Immature natural killer cell (primary cell): ENCODE measurements at regions not wholly inside any gene's neighbourhood (a gene's known extent, or its start where the extent isn't known, plus 50 kb on each side); places are given as distances from the start of the nearest gene placed in this dataset.
"Not testable (repeated sequence)": the region's sequence is repeated elsewhere in the genome, so short reads cannot be mapped to it uniquely, and the experiment has no call there.

Experiments used
- DNase-seq, 3 donors: peaks; one replicate each; pipeline ENCODE4 v3.0.0; 2022; ENCODE audit warnings: mixed read lengths in 1 of 3
- H3K27ac Mint-ChIP-seq, 6 donors: one replicate each; pipeline ENCODE4 v1.8.0; 2020; ENCODE audit warnings: mixed read lengths in 6 of 6, mild to moderate bottlenecking in 5 of 6, inconsistent platforms in 4 of 6, moderate library complexity in 3 of 6
- H3K27me3 Mint-ChIP-seq, 3 donors: one replicate each; pipeline ENCODE4 v1.8.0; 2020 to 2021; ENCODE audit warnings: low read depth in 3 of 3, mild to moderate bottlenecking in 3 of 3, mixed read lengths in 3 of 3, moderate library complexity in 3 of 3, inconsistent platforms in 1 of 3
- H3K36me3 Mint-ChIP-seq, 3 donors: one replicate each; pipeline ENCODE4 v1.8.0; 2020; ENCODE audit warnings: mixed read lengths in 3 of 3, inconsistent platforms in 2 of 3, mild to moderate bottlenecking in 2 of 3
- H3K4me1 Mint-ChIP-seq, 2 donors: one replicate each; pipeline ENCODE4 v1.8.0; 2020; ENCODE audit warnings: inconsistent platforms in 2 of 2, mild to moderate bottlenecking in 2 of 2, mixed read lengths in 2 of 2, moderate library complexity in 1 of 2
- H3K4me3 Mint-ChIP-seq, 5 donors: one replicate each; pipeline ENCODE4 v1.8.0; 2020; ENCODE audit warnings: mild to moderate bottlenecking in 5 of 5, mixed read lengths in 5 of 5, inconsistent platforms in 3 of 5, moderate library complexity in 3 of 5
- H3K9me3 Mint-ChIP-seq, 6 donors: one replicate each; pipeline ENCODE4 v1.8.0; 2020; ENCODE audit warnings: mild to moderate bottlenecking in 6 of 6, mixed read lengths in 6 of 6, inconsistent platforms in 4 of 6, moderate library complexity in 3 of 6

DNA sequence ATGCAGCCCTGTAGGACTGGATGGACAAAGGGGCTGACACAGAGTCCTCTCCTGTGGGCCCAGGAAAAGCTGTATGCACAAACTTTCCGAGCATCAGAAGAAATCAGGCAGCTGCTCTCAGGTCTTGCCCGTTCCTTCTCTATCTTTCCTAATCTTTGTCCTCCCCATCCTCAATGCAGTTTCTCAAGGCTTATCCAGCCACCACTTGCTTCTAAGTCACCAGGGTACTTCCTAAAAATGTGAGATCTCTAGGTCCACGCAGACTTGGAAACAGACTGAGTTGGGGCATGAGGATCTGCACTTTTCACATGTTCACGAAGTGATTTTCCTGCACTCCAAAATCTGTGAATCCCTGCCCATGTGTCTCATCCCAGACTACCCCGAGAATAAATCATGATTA is 394.5 kb upstream of the SLC35B3 start:
- DNase-seq, result no peak
- H3K36me3 Mint-ChIP-seq, result no peaks in the 10 kb centered on the region
- no peak overlapping the region for H3K27ac Mint-ChIP-seq
- H3K4me3 Mint-ChIP-seq, result no peak overlapping the region
- H3K27me3 Mint-ChIP-seq, result no peaks in the 10 kb centered on the region
- no peaks in the 10 kb centered on the region for H3K4me1 Mint-ChIP-seq
- H3K9me3 Mint-ChIP-seq, result peaks cover 0 to 17% (median under 1%) of the 10 kb centered on the region in 6 donors

DNA sequence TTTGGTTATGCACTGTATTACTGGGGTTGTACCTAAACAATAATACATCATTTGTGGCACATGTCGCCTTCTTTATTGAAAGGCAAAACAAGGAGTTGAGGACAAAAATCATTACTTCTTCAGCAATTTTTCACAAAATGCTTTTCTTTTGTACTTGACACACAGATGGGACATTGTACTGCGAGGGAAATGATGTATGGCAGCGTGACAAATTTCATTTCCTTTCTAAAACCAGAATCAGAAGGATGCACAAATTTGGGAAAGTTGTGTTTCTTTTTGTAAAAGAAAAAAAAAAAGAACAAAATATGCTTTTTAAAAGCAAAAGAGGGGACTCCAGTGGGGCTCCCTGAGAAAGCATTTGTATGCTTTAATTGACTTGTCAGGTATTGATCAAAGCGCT is 394.0 kb upstream of the SLC35B3 start:
- no peak overlapping the region for H3K27ac Mint-ChIP-seq

DNA sequence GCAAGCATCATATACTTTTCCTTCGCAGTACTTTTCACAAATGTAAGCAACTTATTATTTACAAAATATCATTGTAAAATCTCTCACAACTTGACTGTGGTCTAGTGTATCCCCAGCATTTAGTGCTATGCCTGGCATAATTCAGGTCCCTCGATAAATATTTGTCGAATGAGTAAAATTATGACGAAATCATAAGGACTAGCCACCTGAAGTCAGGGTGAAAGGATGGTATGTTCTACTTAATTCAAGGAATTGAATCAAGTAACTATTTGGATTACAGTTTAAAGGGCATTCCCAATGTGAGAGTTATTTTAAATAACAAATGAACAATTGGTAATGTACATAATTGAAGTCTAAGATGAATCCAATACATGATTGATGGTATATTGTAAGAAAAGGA is 393.0 kb upstream of the SLC35B3 start:
- H3K27ac Mint-ChIP-seq, result no peak overlapping the region
- no peak overlapping the region for H3K4me3 Mint-ChIP-seq
- no peaks in the 10 kb centered on the region for H3K27me3 Mint-ChIP-seq
- H3K4me1 Mint-ChIP-seq, result no peaks in the 10 kb centered on the region
- no peaks in the 10 kb centered on the region for H3K36me3 Mint-ChIP-seq
- H3K9me3 Mint-ChIP-seq, result peaks cover 0 to 17% (median 3%) of the 10 kb centered on the region in 6 donors
- no peak for DNase-seq

More for the DNA sequence above, 394.0 kb upstream of the SLC35B3 start:
- H3K36me3 Mint-ChIP-seq, result no peaks in the 10 kb centered on the region
- H3K9me3 Mint-ChIP-seq, result peaks cover 0 to 17% (median under 1%) of the 10 kb centered on the region in 6 donors
- DNase-seq, result no peak
- no peak overlapping the region for H3K4me3 Mint-ChIP-seq
- no peaks in the 10 kb centered on the region for H3K4me1 Mint-ChIP-seq
- H3K27me3 Mint-ChIP-seq, result no peaks in the 10 kb centered on the region

GRCh38 chr6:8825726-8826125 is 390.4 kb upstream of the SLC35B3 start:
- DNase-seq, result no peak
- Mint-ChIP-seq H3K36me3 (no peaks in the 10 kb centered on the region), H3K27ac (no peak overlapping the region), H3K4me1 (no peaks in the 10 kb centered on the region), H3K27me3 (no peaks in the 10 kb centered on the region), H3K9me3 (peaks cover 0 to 9% (median 2%) of the 10 kb centered on the region in 6 donors), H3K4me3 (no peak overlapping the region)

GRCh38 chr6:8821981-8822381 is 386.6 kb upstream of the SLC35B3 start:
- Mint-ChIP-seq H3K36me3 (no peaks in the 10 kb centered on the region), H3K9me3 (peaks cover 3 to 10% (median 4%) of the 10 kb centered on the region in 6 donors), H3K27me3 (no peaks in the 10 kb centered on the region), H3K4me1 (no peaks in the 10 kb centered on the region), H3K4me3 (no peak overlapping the region), H3K27ac (no peak overlapping the region)
- no peak for DNase-seq

GRCh38 chr6:8820313-8820712 is 385.0 kb upstream of the SLC35B3 start:
- H3K27ac Mint-ChIP-seq, result no peak overlapping the region
- H3K9me3 Mint-ChIP-seq, result peaks cover 3 to 10% (median 4%) of the 10 kb centered on the region in 6 donors
- no peak for DNase-seq
- no peaks in the 10 kb centered on the region for H3K36me3 Mint-ChIP-seq
- H3K27me3 Mint-ChIP-seq, result peaks cover 0 to 2% (median 0%) of the 10 kb centered on the region in 3 donors
- no peaks in the 10 kb centered on the region for H3K4me1 Mint-ChIP-seq
- H3K4me3 Mint-ChIP-seq, result no peak overlapping the region

DNA sequence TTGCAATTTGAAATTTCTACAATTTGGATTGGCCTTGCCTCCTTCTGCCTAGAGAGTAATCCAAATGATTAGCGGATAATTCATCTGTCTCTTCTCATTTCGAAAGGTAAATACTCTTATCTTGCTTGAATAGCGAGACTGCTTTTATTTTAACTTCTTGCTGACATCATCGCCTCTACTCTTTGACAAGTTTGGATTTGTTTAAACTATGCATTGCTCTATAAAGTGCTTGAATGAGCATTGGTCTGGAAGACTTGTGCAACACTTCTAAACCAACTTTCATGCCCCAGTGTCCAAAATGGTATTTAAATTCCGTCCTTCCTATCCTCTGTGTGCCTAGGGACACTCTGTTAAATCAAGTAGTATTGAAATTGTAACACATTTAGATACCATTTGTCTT is 384.1 kb upstream of the SLC35B3 start:
- Mint-ChIP-seq H3K9me3 (peaks cover 3 to 10% (median 4%) of the 10 kb centered on the region in 6 donors), H3K4me3 (no peak overlapping the region), H3K4me1 (no peaks in the 10 kb centered on the region), H3K27me3 (peaks cover 0 to 2% (median 0%) of the 10 kb centered on the region in 3 donors), H3K27ac (no peak overlapping the region), H3K36me3 (no peaks in the 10 kb centered on the region)
- no peak for DNase-seq

- Mint-ChIP-seq H3K4me3 (no peak overlapping the region), H3K4me1 (no peaks in the 10 kb centered on the region), H3K27ac (no peak overlapping the region), H3K36me3 (no peaks in the 10 kb centered on the region), H3K27me3 (peaks cover 0 to 2% (median 0%) of the 10 kb centered on the region in 3 donors), H3K9me3 (peaks cover 0 to 15% (median 5%) of the 10 kb centered on the region in 6 donors)
- DNase-seq, result no peak
Measured at GRCh38 chr6:8814440-8815000, 379.2 kb upstream of the SLC35B3 start.

GRCh38 chr6:8810325-8810724 is 375.0 kb upstream of the SLC35B3 start:
- Mint-ChIP-seq H3K27me3 (peaks cover 0 to 2% (median 0%) of the 10 kb centered on the region in 3 donors), H3K36me3 (no peaks in the 10 kb centered on the region), H3K4me3 (no peak overlapping the region), H3K4me1 (no peaks in the 10 kb centered on the region), H3K9me3 (peaks cover 0 to 13% (median 5%) of the 10 kb centered on the region in 6 donors), H3K27ac (no peak overlapping the region)
- no peak for DNase-seq

- Mint-ChIP-seq H3K36me3 (no peaks in the 10 kb centered on the region), H3K27me3 (peaks cover 0 to 2% (median 0%) of the 10 kb centered on the region in 3 donors), H3K4me3 (no peak overlapping the region), H3K27ac (no peak overlapping the region), H3K4me1 (no peaks in the 10 kb centered on the region), H3K9me3 (peaks cover 0 to 15% (median 5%) of the 10 kb centered on the region in 6 donors)
- no peak for DNase-seq
Measured at GRCh38 chr6:8809662-8810061, 374.3 kb upstream of the SLC35B3 start.

DNA sequence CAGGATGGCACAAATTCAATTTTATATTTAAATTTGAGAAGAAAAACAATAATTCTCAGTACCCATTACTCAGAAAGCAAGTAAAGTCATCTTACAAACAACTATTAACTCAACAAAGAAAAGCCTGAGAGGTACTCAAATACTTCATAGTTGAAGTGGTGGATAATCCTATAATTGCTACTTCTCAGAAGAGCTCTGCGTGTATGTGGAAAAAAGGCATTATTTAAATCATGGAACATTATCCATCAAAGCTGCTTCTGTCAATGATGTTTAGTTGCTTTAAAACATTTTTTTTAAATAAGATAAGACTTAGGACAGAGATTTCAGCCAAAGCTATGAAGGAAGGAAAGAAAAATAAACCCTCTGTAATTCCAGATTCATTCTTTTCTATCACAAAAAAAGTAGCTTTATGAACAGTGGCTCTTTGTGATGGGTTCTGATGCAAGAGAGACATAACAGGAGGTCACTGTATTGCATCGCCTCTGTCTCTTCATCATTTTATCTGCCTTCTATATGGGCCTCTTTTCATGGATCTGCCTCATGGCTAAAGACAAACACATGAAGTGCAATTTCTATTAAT is 367.9 kb upstream of the SLC35B3 start:
- Mint-ChIP-seq H3K4me3 (no peak overlapping the region), H3K27me3 (peaks cover 2% of the 10 kb centered on the region in 3 donors), H3K4me1 (no peaks in the 10 kb centered on the region), H3K36me3 (no peaks in the 10 kb centered on the region), H3K9me3 (peaks cover 3 to 24% (median 9%) of the 10 kb centered on the region in 6 donors), H3K27ac (no peak overlapping the region)
- no peak for DNase-seq

DNA sequence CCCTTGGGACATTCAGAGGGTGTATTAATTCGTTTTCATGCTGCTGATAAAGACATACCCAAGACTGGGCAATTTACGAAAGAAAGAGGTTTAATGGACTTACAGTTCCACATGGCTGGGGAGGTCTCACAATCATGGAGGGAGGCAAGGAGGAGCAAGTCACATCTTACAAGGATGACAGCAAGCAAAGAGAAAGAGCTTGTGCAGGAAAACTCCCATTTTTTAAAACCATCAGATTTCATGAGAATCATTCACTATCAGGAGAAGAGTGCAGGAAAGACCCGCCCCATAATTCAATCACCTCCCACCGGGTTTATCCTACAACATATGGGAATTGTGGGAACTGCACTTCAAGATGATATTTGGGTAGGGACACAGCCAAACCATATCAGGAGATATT is 367.1 kb upstream of the SLC35B3 start:
- peaks cover 3 to 20% (median 9%) of the 10 kb centered on the region in 6 donors for H3K9me3 Mint-ChIP-seq
- not testable (repeated sequence) for H3K27ac Mint-ChIP-seq, H3K36me3 Mint-ChIP-seq, H3K4me3 Mint-ChIP-seq, DNase-seq, H3K4me1 Mint-ChIP-seq, H3K27me3 Mint-ChIP-seq

DNA sequence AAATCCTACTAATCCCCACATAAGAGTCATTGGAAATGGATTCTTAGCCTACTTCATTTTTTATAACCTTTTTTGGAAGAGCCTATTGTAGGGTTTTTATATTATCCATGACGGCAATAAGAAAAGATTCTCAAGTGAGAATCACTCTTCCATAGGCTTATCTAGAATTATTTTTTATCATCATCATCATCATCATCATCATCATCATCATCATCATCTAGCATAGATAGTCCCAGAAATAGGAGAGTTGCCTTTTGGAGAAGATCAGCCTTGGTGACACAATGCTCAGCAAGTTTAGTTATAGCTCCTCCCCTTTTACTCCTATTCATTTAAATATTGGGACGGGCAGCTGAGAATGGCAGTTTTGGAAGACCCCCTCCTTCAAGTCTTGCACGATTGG is 359.1 kb upstream of the SLC35B3 start:
- Mint-ChIP-seq H3K4me3 (no peak overlapping the region), H3K4me1 (no peaks in the 10 kb centered on the region), H3K9me3 (peaks cover 0 to 13% (median 4%) of the 10 kb centered on the region in 6 donors), H3K36me3 (no peaks in the 10 kb centered on the region), H3K27ac (no peak overlapping the region), H3K27me3 (peaks cover 0 to 2% (median 0%) of the 10 kb centered on the region in 3 donors)
- no peak for DNase-seq

DNA sequence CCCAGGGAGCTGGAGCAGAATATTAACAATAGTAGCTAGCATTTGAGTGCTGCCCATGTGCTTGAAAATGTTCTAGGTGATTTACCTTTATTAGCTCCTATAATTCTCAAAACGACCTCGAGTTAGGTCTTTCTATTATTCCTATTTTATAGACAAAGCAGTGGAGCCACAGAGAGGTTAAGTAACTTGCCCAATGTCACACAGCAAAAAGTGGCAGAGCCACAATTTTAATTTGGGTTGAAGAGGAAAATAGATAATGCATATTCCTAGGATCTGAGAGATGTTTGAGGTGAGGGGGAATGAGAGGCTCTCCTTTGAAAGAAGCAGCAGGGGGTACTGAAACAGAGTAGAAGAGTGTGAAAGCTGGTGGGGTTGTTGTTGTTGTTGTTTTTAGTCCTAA is 354.5 kb upstream of the SLC35B3 start:
- Mint-ChIP-seq H3K9me3 (peaks cover 0 to 24% (median 4%) of the 10 kb centered on the region in 6 donors), H3K4me3 (no peak overlapping the region), H3K27me3 (peaks cover 0 to 1% (median 0%) of the 10 kb centered on the region in 3 donors), H3K27ac (no peak overlapping the region), H3K36me3 (no peaks in the 10 kb centered on the region), H3K4me1 (no peaks in the 10 kb centered on the region)
- no peak for DNase-seq

DNA sequence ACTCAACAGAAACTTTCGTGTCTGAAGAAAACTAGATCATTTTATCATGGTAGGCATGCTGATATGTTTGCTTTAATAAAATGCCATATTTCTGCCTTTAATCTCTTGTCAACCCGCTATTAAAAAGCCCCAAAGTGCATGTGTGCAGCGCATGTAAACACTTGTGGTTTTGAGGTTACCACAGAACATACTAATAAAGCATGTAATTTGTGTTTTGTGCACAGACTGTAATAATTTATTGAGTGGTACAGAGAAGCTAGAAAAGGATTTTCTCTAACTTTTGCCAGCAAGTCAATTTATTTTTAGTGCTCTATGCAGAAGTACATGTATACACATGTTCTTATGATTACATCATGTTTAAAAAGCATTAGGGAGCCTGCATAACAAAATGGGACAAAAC is 349.9 kb upstream of the SLC35B3 start:
- Mint-ChIP-seq H3K9me3 (peaks cover 2 to 30% (median 10%) of the 10 kb centered on the region in 6 donors), H3K4me3 (no peak overlapping the region), H3K4me1 (no peaks in the 10 kb centered on the region), H3K27me3 (peaks cover 0 to 1% (median 1%) of the 10 kb centered on the region in 3 donors), H3K36me3 (peaks cover 0 to 4% (median 0%) of the 10 kb centered on the region in 3 donors), H3K27ac (no peak overlapping the region)
- DNase-seq, result no peak
